GM23338 (cell line): ENCODE measurements at regions not wholly inside any gene's neighbourhood (a gene's known extent, or its start where the extent isn't known, plus 50 kb on each side); places are given as distances from the start of the nearest gene placed in this dataset.

ENCODE experiments used
- ATAC-seq: fragments of 200-7000 bp; cut with Tn5 transposase; 3 replicates; pipeline ENCODE4 v1.9.1; 2020
- DNase-seq: peaks from one replicate; pipeline ENCODE4 v3.0.0-alpha.2; 2015; ENCODE audit warnings: low spot score
- H2AFZ ChIP-seq: fragments of 200-600 bp; sonication (generic); 2 replicates; pipeline ENCODE4 v1.8.0; 2016; ENCODE audit warnings: antibody characterized with exemption, mild to moderate bottlenecking, moderate library complexity
- H3F3A ChIP-seq: fragments of 200-600 bp; sonication (generic); replicated peaks from 2 replicates; pipeline ENCODE4 v1.8.0; 2017; ENCODE audit warnings: antibody characterized with exemption, mixed run types, low read depth
- H3K27ac ChIP-seq: fragments of 200-600 bp; sonication (generic); 2 replicates; pipeline ENCODE4 v1.6.1; 2016; ENCODE audit warnings: low read depth
- H3K27me3 ChIP-seq: fragments of 200-600 bp; sonication (generic); 2 replicates; pipeline ENCODE4 v1.8.0; 2016; ENCODE audit warnings: mild to moderate bottlenecking, mixed run types, moderate library complexity; ENCODE audit not compliant: insufficient read depth
- H3K36me3 ChIP-seq: fragments of 200-600 bp; sonication (generic); 2 replicates; pipeline ENCODE4 v1.8.0; 2016; ENCODE audit warnings: mild to moderate bottlenecking; ENCODE audit not compliant: insufficient read depth
- H3K4me1 ChIP-seq: fragments of 200-600 bp; sonication (generic); 2 replicates; pipeline ENCODE4 v1.8.0; 2016; ENCODE audit warnings: mild to moderate bottlenecking, moderate library complexity; ENCODE audit not compliant: insufficient read depth
- H3K4me2 ChIP-seq: fragments of 200-600 bp; sonication (generic); 2 replicates; pipeline ENCODE4 v1.7.1; 2017; ENCODE audit warnings: mixed run types
- H3K4me3 ChIP-seq: fragments of 200-600 bp; sonication (generic); 2 replicates; pipeline ENCODE4 v1.6.1; 2016; ENCODE audit warnings: mixed run types
- H3K79me2 ChIP-seq: fragments of 200-600 bp; sonication (generic); replicated peaks from 2 replicates; pipeline ENCODE4 v1.8.0; 2017; ENCODE audit warnings: mild to moderate bottlenecking; ENCODE audit not compliant: insufficient read depth
- H3K9me2 ChIP-seq: fragments of 200-600 bp; sonication (generic); 2 replicates; pipeline ENCODE4 v1.8.0; 2017; ENCODE audit not compliant: insufficient read depth
- H4K20me1 ChIP-seq: fragments of 200-600 bp; sonication (generic); replicated peaks from 2 replicates; pipeline ENCODE4 v1.8.0; 2017; ENCODE audit warnings: mild to moderate bottlenecking; ENCODE audit not compliant: insufficient read depth
- H3K27ac Mint-ChIP-seq: 2 replicates; pipeline ENCODE4 v1.8.0; 2020; ENCODE audit warnings: inconsistent platforms, mild to moderate bottlenecking, moderate library complexity, mixed read lengths
- H3K27me3 Mint-ChIP-seq: 3 replicates; pipeline ENCODE4 v1.8.0; 2022; ENCODE audit warnings: low read depth, mild to moderate bottlenecking, moderate library complexity, mixed read lengths, inconsistent platforms; ENCODE audit not compliant: insufficient read depth, poor library complexity
- H3K36me3 Mint-ChIP-seq: 3 replicates; pipeline ENCODE4 v1.8.0; 2021; ENCODE audit warnings: low read depth, mild to moderate bottlenecking, inconsistent platforms, moderate library complexity, mixed read lengths
- H3K4me1 Mint-ChIP-seq: 3 replicates; pipeline ENCODE4 v1.8.0; 2020; ENCODE audit warnings: mild to moderate bottlenecking, inconsistent platforms, mixed read lengths
- H3K4me3 Mint-ChIP-seq: 3 replicates; pipeline ENCODE4 v1.8.0; 2021; ENCODE audit warnings: moderate library complexity, mild to moderate bottlenecking, inconsistent platforms, mixed read lengths
- H3K9me3 Mint-ChIP-seq: 3 replicates; pipeline ENCODE4 v1.8.0; 2020; ENCODE audit warnings: moderate library complexity, mild to moderate bottlenecking, inconsistent platforms, mixed read lengths
- CREB1 ChIP-seq: fragments of 250-450 bp; sonication (Bioruptor Pico); IDR thresholded peaks from 2 replicates; pipeline ENCODE4 v1.5.0; 2020; ENCODE audit warnings: low read depth, mild to moderate bottlenecking, moderate library complexity
- EZH2 ChIP-seq: fragments of 200-600 bp; sonication (generic); IDR thresholded peaks from one replicate; pipeline ENCODE4 v1.8.0; 2017; ENCODE audit warnings: antibody characterized with exemption, mild to moderate bottlenecking, low read depth; ENCODE audit not compliant: unreplicated experiment
- EZH2phosphoT487 ChIP-seq: fragments of 200-600 bp; sonication (generic); IDR thresholded peaks from one replicate; pipeline ENCODE4 v1.8.1; 2018; ENCODE audit warnings: antibody characterized with exemption; ENCODE audit not compliant: unreplicated experiment
- JUNB ChIP-seq: IDR thresholded peaks from one replicate; pipeline ENCODE4 v1.6.1; 2016; ENCODE audit warnings: antibody characterized with exemption; ENCODE audit not compliant: unreplicated experiment
- NANOG ChIP-seq: IDR thresholded peaks from 2 replicates; pipeline ENCODE4 v1.6.1; 2016; ENCODE audit warnings: antibody characterized with exemption, borderline replicate concordance
- POLR2AphosphoS5 ChIP-seq: IDR thresholded peaks from 2 replicates; pipeline ENCODE4 v1.6.1; 2016; ENCODE audit warnings: antibody characterized with exemption, low read depth
- STAT1 ChIP-seq: IDR thresholded peaks from one replicate; pipeline ENCODE4 v1.6.1; 2016; ENCODE audit warnings: antibody characterized with exemption; ENCODE audit not compliant: unreplicated experiment
- ZNF114 ChIP-seq: fragments of 250-450 bp; sonication (Bioruptor Pico); IDR thresholded peaks from 2 replicates; pipeline ENCODE4 v1.5.0; 2020; ENCODE audit warnings: mild to moderate bottlenecking, moderate library complexity
- ZNF331 ChIP-seq: fragments of 250-450 bp; sonication (Bioruptor Pico); IDR thresholded peaks from 2 replicates; pipeline ENCODE4 v1.5.0; 2020; ENCODE audit warnings: low read depth, mild to moderate bottlenecking, moderate library complexity
- ZNF462 ChIP-seq: fragments of 250-450 bp; sonication (Bioruptor Pico); IDR thresholded peaks from 2 replicates; pipeline ENCODE4 v1.5.0; 2020; ENCODE audit warnings: mild to moderate bottlenecking, moderate library complexity
- TF ChIP-seq, protein P1 (sequence below), 2 experiments: fragments of 200-600 bp in 1 of 2; sonication (generic) in 1 of 2; conservative IDR thresholded peaks; 2 replicates each; pipeline versions ENCODE4 v1.5.1 to v1.6.1; 2016 to 2017; ENCODE audit warnings: antibody characterized with exemption in 2 of 2, low read depth in 2 of 2, mild to moderate bottlenecking in 2 of 2, moderate library complexity in 1 of 2
- TF ChIP-seq, protein P2 (sequence below): IDR thresholded peaks from one replicate; pipeline ENCODE4 v1.6.1; 2018; ENCODE audit warnings: antibody characterized with exemption; ENCODE audit not compliant: unreplicated experiment
- TF ChIP-seq, protein P3 (sequence below): IDR thresholded peaks from 2 replicates; pipeline ENCODE4 v1.6.1; 2016; ENCODE audit warnings: antibody characterized with exemption

GRCh38 chr2:34012715-34013302 lies 413.7 kb upstream of the FAM98A start:
- Histone ChIP-seq H3K4me3 (no peak overlapping the region), H4K20me1 (no peaks in the 10 kb centered on the region), H3F3A (no peaks in the 10 kb centered on the region), H3K27me3 (no peaks in the 10 kb centered on the region), H3K4me2 (no peak overlapping the region), H3K27ac (no peak overlapping the region), H3K36me3 (no peaks in the 10 kb centered on the region), H3K79me2 (no peaks in the 10 kb centered on the region), H3K9me2 (no peaks in the 10 kb centered on the region), H2AFZ (peak overlapping the region; percentile 60; the same call in 1 of the 2 replicates), H3K4me1 (no peaks in the 10 kb centered on the region)
- peaks cover 5% of the 10 kb centered on the region; the same call in 2 of the 3 replicates for H3K36me3 Mint-ChIP-seq
- peaks cover 16% of the 10 kb centered on the region for H3K9me3 Mint-ChIP-seq
- no peak overlapping the region for H3K4me3 Mint-ChIP-seq
- DNase-seq = peak; percentile 92
- peak; percentile 99 for ATAC-seq
- TF ChIP-seq ZNF462 (CRISPR knock-in tag) (peak; percentile 61; the same call in 1 of the 2 replicates), NANOG (0 out of 2 replicates have a peak, but pooled peaks have one; percentile 14), CREB1 (CRISPR knock-in tag) (0 out of 2 replicates have a peak, but pooled peaks have one; percentile 14), ZNF331 (CRISPR knock-in tag) (no peak), ZNF114 (CRISPR knock-in tag) (no peak), EZH2phosphoT487 (no peak), STAT1 (no peak), POLR2AphosphoS5 (no peak), JUNB (no peak), EZH2 (no peak)
- TF ChIP-seq, protein P1, sequence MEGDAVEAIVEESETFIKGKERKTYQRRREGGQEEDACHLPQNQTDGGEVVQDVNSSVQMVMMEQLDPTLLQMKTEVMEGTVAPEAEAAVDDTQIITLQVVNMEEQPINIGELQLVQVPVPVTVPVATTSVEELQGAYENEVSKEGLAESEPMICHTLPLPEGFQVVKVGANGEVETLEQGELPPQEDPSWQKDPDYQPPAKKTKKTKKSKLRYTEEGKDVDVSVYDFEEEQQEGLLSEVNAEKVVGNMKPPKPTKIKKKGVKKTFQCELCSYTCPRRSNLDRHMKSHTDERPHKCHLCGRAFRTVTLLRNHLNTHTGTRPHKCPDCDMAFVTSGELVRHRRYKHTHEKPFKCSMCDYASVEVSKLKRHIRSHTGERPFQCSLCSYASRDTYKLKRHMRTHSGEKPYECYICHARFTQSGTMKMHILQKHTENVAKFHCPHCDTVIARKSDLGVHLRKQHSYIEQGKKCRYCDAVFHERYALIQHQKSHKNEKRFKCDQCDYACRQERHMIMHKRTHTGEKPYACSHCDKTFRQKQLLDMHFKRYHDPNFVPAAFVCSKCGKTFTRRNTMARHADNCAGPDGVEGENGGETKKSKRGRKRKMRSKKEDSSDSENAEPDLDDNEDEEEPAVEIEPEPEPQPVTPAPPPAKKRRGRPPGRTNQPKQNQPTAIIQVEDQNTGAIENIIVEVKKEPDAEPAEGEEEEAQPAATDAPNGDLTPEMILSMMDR (conservative IDR thresholded peaks at IDR 0.05; ENCODE audit: low read depth in 2 of 2) = peak; percentile 92 to 96
- TF ChIP-seq, protein P2, sequence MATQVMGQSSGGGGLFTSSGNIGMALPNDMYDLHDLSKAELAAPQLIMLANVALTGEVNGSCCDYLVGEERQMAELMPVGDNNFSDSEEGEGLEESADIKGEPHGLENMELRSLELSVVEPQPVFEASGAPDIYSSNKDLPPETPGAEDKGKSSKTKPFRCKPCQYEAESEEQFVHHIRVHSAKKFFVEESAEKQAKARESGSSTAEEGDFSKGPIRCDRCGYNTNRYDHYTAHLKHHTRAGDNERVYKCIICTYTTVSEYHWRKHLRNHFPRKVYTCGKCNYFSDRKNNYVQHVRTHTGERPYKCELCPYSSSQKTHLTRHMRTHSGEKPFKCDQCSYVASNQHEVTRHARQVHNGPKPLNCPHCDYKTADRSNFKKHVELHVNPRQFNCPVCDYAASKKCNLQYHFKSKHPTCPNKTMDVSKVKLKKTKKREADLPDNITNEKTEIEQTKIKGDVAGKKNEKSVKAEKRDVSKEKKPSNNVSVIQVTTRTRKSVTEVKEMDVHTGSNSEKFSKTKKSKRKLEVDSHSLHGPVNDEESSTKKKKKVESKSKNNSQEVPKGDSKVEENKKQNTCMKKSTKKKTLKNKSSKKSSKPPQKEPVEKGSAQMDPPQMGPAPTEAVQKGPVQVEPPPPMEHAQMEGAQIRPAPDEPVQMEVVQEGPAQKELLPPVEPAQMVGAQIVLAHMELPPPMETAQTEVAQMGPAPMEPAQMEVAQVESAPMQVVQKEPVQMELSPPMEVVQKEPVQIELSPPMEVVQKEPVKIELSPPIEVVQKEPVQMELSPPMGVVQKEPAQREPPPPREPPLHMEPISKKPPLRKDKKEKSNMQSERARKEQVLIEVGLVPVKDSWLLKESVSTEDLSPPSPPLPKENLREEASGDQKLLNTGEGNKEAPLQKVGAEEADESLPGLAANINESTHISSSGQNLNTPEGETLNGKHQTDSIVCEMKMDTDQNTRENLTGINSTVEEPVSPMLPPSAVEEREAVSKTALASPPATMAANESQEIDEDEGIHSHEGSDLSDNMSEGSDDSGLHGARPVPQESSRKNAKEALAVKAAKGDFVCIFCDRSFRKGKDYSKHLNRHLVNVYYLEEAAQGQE = no peak
- TF ChIP-seq, protein P3, sequence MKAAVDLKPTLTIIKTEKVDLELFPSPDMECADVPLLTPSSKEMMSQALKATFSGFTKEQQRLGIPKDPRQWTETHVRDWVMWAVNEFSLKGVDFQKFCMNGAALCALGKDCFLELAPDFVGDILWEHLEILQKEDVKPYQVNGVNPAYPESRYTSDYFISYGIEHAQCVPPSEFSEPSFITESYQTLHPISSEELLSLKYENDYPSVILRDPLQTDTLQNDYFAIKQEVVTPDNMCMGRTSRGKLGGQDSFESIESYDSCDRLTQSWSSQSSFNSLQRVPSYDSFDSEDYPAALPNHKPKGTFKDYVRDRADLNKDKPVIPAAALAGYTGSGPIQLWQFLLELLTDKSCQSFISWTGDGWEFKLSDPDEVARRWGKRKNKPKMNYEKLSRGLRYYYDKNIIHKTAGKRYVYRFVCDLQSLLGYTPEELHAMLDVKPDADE = no peak
- peaks cover 4% of the 10 kb centered on the region; the same call in 1 of the 3 replicates for H3K4me1 Mint-ChIP-seq
- no peaks in the 10 kb centered on the region for H3K27me3 Mint-ChIP-seq
- no peak overlapping the region for H3K27ac Mint-ChIP-seq
